SH-SY5Y (cell line): ENCODE measurements at regions not wholly inside any gene's neighbourhood (a gene's known extent, or its start where the extent isn't known, plus 50 kb on each side); places are given as distances from the start of the nearest gene placed in this dataset.

Source experiments
- GATA2 ChIP-seq: IDR thresholded peaks from 2 replicates; pipeline ENCODE4 v1.6.1; 2011; ENCODE audit warnings: mild to moderate bottlenecking, low read depth, low read length
- GATA3 ChIP-seq: IDR thresholded peaks from 2 replicates; pipeline ENCODE4 v1.6.1; 2011; ENCODE audit warnings: low read depth, mild to moderate bottlenecking, low read length, moderate library complexity

DNA sequence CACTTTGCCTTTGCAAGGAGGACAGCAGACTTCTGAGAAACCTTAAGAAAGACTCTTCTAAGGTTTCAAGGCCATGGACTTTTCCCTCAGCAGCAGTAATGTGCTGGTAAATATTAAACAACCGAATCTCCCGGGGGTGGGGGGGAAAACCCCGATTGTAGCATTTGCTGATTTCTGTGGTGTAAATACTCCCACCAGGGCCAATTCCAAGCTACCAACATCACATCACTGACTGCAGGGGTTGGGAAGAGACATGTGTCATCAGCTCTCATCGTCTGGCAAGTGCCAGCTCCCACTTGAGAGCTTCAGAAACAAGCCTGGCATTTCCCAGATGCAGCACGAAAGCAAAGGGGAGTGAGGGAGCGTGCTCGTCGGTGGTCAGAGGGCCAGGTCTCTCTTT, 101.2 kb downstream of the BCOR start:
- TF ChIP-seq GATA2 = no peak
- no peak for TF ChIP-seq GATA3
